Endothelial cell of umbilical vein (primary cell): ENCODE measurements at regions not wholly inside any gene's neighbourhood (a gene's known extent, or its start where the extent isn't known, plus 50 kb on each side); places are given as distances from the start of the nearest gene placed in this dataset.

Experiments used
- BruUV-seq: library from RNA; stranded (reverse); fragments of 400-500 nt; replicated peaks from 2 replicates; lab custom pipeline; 2021; lab: Mats Ljungman, UMichigan
- CTCF ChIA-PET: fragments of 300-600, 350-600 bp; sonication (Branson Sonifier 250); formaldehyde crosslinking; loops from one replicate; lab custom pipeline; 2021; ENCODE audit warnings: antibody characterized with exemption, inconsistent platforms; lab: Charles Lee
- POLR2A ChIA-PET: fragments of 300-600, 350-600 bp; sonication (Branson Sonifier 250); formaldehyde crosslinking; loops from one replicate; lab custom pipeline; 2021; ENCODE audit warnings: antibody characterized with exemption, inconsistent platforms; lab: Charles Lee
- DNase-seq: peaks from one replicate; pipeline ENCODE4 v3.0.0-alpha.2; 2011; ENCODE audit warnings: low read depth, low spot score
- FAIRE-seq: peaks from 2 replicates; lab custom pipeline; 2011; peaks lifted over from hg19 to GRCh38; lab: Jason Lieb, UNC
- H2AFZ ChIP-seq: 2 replicates; pipeline ENCODE4 v1.6.0; 2012; ENCODE audit warnings: low read depth, low read length, control low read depth, inconsistent platforms
- H3K27ac ChIP-seq: 2 replicates; pipeline ENCODE4 v1.5.1; 2011; ENCODE audit warnings: low read depth, mild to moderate bottlenecking, control low read depth, low read length, moderate library complexity; ENCODE audit not compliant: insufficient read depth
- H3K27me3 ChIP-seq, 2 experiments: 2 replicates each; pipeline versions ENCODE4 v1.6.0 to v1.6.1; 2011; ENCODE audit warnings: low read length in 2 of 2, mixed read lengths in 1 of 2; ENCODE audit not compliant: control insufficient read depth in 2 of 2, insufficient read depth in 2 of 2
- H3K36me3 ChIP-seq, 2 experiments: 2 replicates in 1 of 2; 3 replicates in 1 of 2; pipeline ENCODE4 v1.5.1; 2011; ENCODE audit warnings: low read length in 2 of 2, mild to moderate bottlenecking in 1 of 2, moderate library complexity in 1 of 2; ENCODE audit not compliant: control insufficient read depth in 2 of 2, insufficient read depth in 2 of 2; ENCODE audit errors: extremely low read depth in 1 of 2
- H3K4me1 ChIP-seq: 3 replicates; pipeline ENCODE4 v1.5.1; 2011; ENCODE audit warnings: mild to moderate bottlenecking, low read length; ENCODE audit not compliant: control insufficient read depth, insufficient read depth; ENCODE audit errors: extremely low read depth
- H3K4me2 ChIP-seq: 2 replicates; pipeline ENCODE4 v1.6.1; 2011; ENCODE audit warnings: low read length, control low read depth, mixed read lengths; ENCODE audit not compliant: insufficient read depth
- H3K4me3 ChIP-seq, 3 experiments: fragments of 200-600 bp in 1 of 3; sonication (generic), shearing (Covaris generic) in 1 of 3; replicated peaks in 1 of 3; 2 replicates each; pipeline ENCODE4 v1.5.1; 2011 to 2016; ENCODE audit warnings: control low read depth in 3 of 3, low read length in 3 of 3, mild to moderate bottlenecking in 2 of 3, inconsistent platforms in 1 of 3, low read depth in 1 of 3, moderate library complexity in 1 of 3; ENCODE audit not compliant: insufficient read depth in 1 of 3
- H3K79me2 ChIP-seq: 2 replicates; pipeline ENCODE4 v1.6.0; 2012; ENCODE audit warnings: low read length, inconsistent platforms; ENCODE audit not compliant: control insufficient read depth, insufficient read depth
- H3K9ac ChIP-seq: replicated peaks from 2 replicates; pipeline ENCODE3; 2011; ENCODE audit warnings: low read length, control low read depth; ENCODE audit not compliant: insufficient read depth; ENCODE audit errors: extremely low read depth
- H3K9me1 ChIP-seq: replicated peaks from 3 replicates; pipeline ENCODE4 v1.6.0; 2011; ENCODE audit warnings: mild to moderate bottlenecking, low read length; ENCODE audit not compliant: control insufficient read depth, insufficient read depth; ENCODE audit errors: extremely low read depth
- H3K9me3 ChIP-seq: replicated peaks from 2 replicates; pipeline ENCODE4 v1.5.1; 2012; ENCODE audit warnings: low read length, inconsistent platforms; ENCODE audit not compliant: control insufficient read depth, insufficient read depth
- H4K20me1 ChIP-seq: replicated peaks from 2 replicates; pipeline ENCODE3; 2011; ENCODE audit warnings: mild to moderate bottlenecking, low read length; ENCODE audit not compliant: control insufficient read depth, insufficient read depth; ENCODE audit errors: extremely low read depth
- EZH2 ChIP-seq: IDR thresholded peaks from 2 replicates; pipeline ENCODE4 v1.6.1; 2012; ENCODE audit warnings: borderline replicate concordance, low read depth, mild to moderate bottlenecking, moderate library complexity, low read length, inconsistent platforms; ENCODE audit not compliant: severe bottlenecking
- FOS ChIP-seq: IDR thresholded peaks from 2 replicates; pipeline ENCODE4 v1.6.1; 2011; ENCODE audit warnings: mild to moderate bottlenecking, low read length, moderate library complexity, borderline replicate concordance; ENCODE audit not compliant: insufficient read depth
- MAX ChIP-seq: IDR thresholded peaks from 2 replicates; pipeline ENCODE4 v1.6.1; 2011; ENCODE audit not compliant: insufficient read depth, insufficient read length
- POLR2A ChIP-seq: IDR thresholded peaks from 2 replicates; pipeline ENCODE4 v1.6.1; 2012; ENCODE audit warnings: low read depth, mild to moderate bottlenecking, control low read depth, low read length
- POLR2AphosphoS5 ChIP-seq: IDR thresholded peaks from 2 replicates; pipeline ENCODE4 v1.6.1; 2012; ENCODE audit warnings: low read depth, mild to moderate bottlenecking, control low read depth, low read length, moderate library complexity; ENCODE audit not compliant: insufficient read depth
- dilution Hi-C: fragments of 300-500 bp; cut with MboI; formaldehyde crosslinking; loops from one replicate; pipeline ENCODE4 v1.15.0; 2019; ENCODE audit warnings: low sequenced_read_pairs; ENCODE audit not compliant: extremely low pct_ligation_motif_present
- intact Hi-C: fragments of 100-400 bp; cut with micrococcal nuclease; formaldehyde crosslinking; loops from one replicate; pipeline ENCODE4 v1.10.0; 2022

DNA sequence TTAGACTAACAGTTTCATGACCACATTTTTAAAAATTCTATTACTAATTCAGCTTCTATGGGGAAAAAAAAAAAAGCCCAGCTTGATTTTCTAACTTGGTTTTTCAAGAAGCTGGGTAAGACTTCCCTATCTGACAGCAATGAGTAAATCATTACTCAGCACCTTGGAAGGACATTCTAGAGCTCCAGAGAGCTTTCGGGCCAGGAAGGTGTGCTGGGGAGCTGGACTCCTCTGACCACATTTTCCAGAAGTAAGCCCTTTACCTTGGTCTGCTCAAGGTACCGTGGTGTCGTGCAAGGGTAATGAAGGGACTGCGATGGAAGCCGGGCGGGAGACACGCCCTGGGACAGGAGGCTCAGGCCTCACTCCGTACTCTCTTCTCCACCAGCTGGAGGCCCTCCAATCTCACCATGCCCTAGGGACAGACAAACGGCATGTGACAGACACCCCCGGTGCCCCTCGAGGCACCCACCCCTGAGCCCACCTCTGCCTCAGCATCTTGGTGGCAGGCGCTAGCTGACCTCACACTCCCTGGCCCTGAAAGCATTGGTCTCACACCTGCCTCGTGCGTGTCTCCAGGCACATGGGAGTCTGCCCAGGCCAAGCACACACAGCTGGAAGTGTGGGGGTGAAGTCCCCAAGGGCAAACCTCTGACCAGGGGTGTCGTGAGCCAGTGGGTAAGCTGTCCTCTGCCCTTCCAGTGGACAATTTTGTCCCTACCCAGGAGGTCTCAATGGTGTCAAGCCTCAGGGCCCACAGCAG lies 152.1 kb downstream of the OAT start:
- H3K27ac ChIP-seq: no peak overlapping the region
- BruUV-seq: no TSS peak
- H4K20me1 ChIP-seq: no peaks in the 10 kb centered on the region
- dilution Hi-C loops (no loop called here), intact Hi-C loops (no loop called here)
- no peak overlapping the region for H3K9ac ChIP-seq
- FAIRE-seq (no peak), DNase-seq (no peak)
- POLR2A ChIA-PET: no interaction called here
- no peaks in the 10 kb centered on the region for H3K4me1 ChIP-seq
- H3K79me2 ChIP-seq: no peaks in the 10 kb centered on the region
- no peaks in the 10 kb centered on the region for H3K9me3 ChIP-seq
- no peaks in the 10 kb centered on the region for H3K36me3 ChIP-seq
- no peak overlapping the region for H3K4me2 ChIP-seq
- TF ChIP-seq FOS (no peak), EZH2 (no peak)
- H3K27me3 ChIP-seq: no peaks in the 10 kb centered on the region
- CTCF ChIA-PET: no interaction called here
- no peaks in the 10 kb centered on the region for H3K9me1 ChIP-seq
- H2AFZ ChIP-seq: no peak overlapping the region
- no peak overlapping the region for H3K4me3 ChIP-seq

- ChIA-PET POLR2A (no interaction called here), CTCF (no interaction called here)
- Histone ChIP-seq H4K20me1 (no peaks in the 10 kb centered on the region), H3K36me3 (no peaks in the 10 kb centered on the region), H3K27ac (no peak overlapping the region), H3K27me3 (no peaks in the 10 kb centered on the region), H3K9me1 (no peaks in the 10 kb centered on the region), H3K79me2 (no peaks in the 10 kb centered on the region), H3K4me3 (no peak overlapping the region), H3K9me3 (no peaks in the 10 kb centered on the region), H3K9ac (no peak overlapping the region), H2AFZ (no peak overlapping the region), H3K4me2 (no peak overlapping the region), H3K4me1 (no peaks in the 10 kb centered on the region)
- DNase-seq: no peak
- TF ChIP-seq MAX (no peak), POLR2AphosphoS5 (no peak), POLR2A (no peak)
- no TSS peak for BruUV-seq
- dilution Hi-C loops (no loop called here), intact Hi-C loops (no loop called here)
- no peak for FAIRE-seq
These were observed 152.8 kb downstream of the OAT start for GRCh38 chr10:124265776-124266467.
